HG03196 (cell line): ENCODE measurements at regions not wholly inside any gene's neighbourhood (a gene's known extent, or its start where the extent isn't known, plus 50 kb on each side); places are given as distances from the start of the nearest gene placed in this dataset.
"Not testable (repeated sequence)": the region's sequence is repeated elsewhere in the genome, so short reads cannot be mapped to it uniquely, and the experiment has no call there.

ENCODE experiments used
- ATAC-seq: cut with Tn5 transposase; IDR thresholded peaks from one replicate; pipeline ENCODE4 v1.9.1; 2021; ENCODE audit not compliant: unreplicated experiment

DNA sequence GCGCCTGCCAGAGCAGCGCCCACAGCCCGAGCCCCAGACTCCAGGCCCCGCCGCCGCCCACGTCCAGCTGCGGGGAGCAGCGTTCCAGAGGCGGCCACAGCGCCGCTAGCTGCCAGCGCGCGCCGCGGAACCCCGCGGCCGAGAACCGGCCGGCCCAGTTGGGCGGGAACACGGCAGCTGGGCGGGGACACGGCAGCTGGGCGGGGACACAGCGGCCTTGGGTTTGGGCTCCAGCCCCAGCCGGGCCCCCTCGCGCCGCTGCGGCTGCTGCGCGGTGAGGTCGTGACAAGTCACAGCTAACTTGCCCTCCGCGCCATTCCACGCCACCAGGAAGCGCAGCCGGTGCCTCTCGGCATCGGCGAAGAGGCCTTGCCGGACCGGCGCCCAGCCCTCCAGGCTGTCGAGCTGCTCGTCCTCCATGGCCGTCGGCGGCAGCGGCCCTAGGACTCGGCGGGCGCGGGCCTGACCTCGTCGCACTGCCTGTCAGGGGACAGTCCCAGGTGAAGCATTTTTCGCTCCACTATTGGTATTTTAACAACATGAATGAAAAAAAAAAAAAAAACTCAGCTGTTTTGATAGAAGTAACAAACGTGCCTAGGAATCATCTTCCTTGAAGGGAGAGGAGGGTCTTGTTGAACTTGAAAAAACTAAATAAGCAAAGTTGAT, 56.6 kb upstream of the GOLGA8N start:
- ATAC-seq: peak; percentile 86

GRCh38 chr15:32536057-32536493, 57.2 kb upstream of the GOLGA8N start:
- ATAC-seq: peak; percentile 29

DNA sequence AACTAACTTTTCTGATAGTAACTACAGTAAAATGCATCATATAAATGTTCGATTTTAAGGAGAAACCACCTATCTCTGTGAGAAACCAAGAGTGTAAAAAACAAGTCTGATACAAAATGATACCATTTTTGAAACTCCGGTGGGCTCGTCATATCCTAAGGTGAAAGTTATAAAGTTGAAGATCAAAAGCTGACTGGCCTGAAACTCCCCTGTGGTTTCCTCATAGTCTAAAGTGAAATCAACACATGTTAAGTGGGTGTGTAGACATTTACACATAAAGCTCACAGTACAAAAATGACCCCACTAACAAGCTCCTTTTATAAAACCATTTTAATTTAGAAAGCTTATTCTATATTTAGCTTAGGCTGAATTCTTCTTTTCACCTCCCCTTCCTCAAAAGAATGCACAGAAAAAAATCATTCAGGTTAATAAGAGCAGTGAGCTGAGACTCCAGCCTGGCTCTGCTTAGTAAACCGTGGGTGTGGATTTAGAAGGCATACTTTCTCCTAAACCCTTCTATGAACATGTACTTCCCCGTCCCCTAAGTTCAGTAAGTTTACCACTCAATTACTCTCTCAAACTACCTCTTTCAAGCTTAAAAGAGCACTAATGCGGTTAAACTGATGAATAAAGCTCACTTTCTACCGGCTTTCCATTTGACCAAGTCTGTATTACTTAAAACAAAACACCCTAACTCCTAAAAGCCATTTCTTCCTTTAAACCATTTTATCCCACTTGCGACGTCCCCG, 57.9 kb upstream of the GOLGA8N start:
- ATAC-seq: not testable (repeated sequence)

GRCh38 chr15:32522900-32523299, 67.5 kb upstream of the GOLGA8O start:
- ATAC-seq: not testable (repeated sequence)

GRCh38 chr15:32522421-32522820, 67.0 kb upstream of the GOLGA8O start:
- not testable (repeated sequence) for ATAC-seq

- not testable (repeated sequence) for ATAC-seq
Observed at GRCh38 chr15:32518976-32519375, 63.5 kb upstream of the GOLGA8O start.

DNA sequence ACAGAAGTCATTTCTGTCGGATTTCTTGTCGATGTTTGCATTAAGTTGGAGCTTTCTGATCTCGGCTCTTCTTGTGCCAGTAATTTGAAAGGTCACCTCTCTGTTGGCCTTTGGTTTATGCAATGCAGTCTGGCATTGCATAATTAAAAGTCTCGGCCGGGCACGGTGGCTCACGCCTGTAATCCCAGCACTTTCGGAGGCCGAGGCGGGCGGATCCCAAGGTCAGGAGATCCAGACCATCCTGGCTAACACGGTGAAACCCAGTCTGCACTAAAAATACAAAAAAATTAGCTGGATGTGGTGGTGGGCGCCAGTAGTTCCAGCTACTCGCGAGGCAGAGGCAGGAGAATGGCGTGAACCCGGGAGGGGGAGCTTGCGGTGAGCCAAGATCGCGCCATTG, 62.6 kb upstream of the GOLGA8O start:
- not testable (repeated sequence) for ATAC-seq

DNA sequence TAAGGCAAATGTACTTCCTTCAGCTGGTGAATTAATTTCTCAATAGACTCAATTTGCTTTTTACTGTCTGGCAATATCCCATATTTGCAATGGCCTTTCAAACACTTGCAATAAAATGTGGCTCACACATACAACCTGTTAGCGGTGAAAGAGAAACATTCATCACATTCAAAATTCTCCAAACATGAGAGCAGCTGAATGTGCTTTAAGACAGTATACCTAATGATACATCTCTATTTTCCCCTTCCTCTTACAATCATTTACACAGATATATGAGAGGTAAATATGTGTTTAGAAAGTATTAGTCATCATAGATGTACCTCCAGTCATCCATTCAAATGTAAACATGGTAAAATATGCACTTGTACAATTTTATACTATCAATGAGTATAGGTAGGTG, 61.5 kb upstream of the GOLGA8O start:
- ATAC-seq: not testable (repeated sequence)

- ATAC-seq: not testable (repeated sequence)
Observed at GRCh38 chr15:32513378-32513777, 57.9 kb upstream of the GOLGA8O start.

GRCh38 chr15:32510027-32510426, 54.6 kb upstream of the GOLGA8O start:
- ATAC-seq: not testable (repeated sequence)

DNA sequence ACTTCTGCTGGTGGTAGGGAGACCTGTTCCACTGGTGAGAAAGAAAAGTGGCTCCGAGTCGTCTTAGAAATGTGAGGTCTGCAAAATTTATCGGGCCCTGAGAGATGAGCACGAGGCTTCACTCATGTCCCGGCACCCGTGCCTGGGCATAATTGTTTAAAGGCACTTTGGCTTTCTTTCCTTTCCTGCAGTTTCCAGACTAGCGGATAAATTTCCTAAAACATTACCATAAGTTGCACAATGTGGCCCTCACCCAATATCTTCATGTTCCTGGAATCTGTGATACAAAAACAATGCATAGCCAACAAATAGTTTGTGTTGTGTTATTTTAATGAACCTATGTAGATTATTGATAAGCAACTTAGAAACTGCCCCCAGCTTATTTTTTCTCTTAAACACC, 52.6 kb upstream of the GOLGA8O start:
- not testable (repeated sequence) for ATAC-seq

GRCh38 chr15:32506787-32507186, 51.4 kb upstream of the GOLGA8O start:
- not testable (repeated sequence) for ATAC-seq

GRCh38 chr15:32505633-32506032, 50.2 kb upstream of the GOLGA8O start:
- not testable (repeated sequence) for ATAC-seq
